ENCODE measurements at regions not wholly inside any gene's neighbourhood (a gene's known extent, or its start where the extent isn't known, plus 50 kb on each side); places are given as distances from the start of the nearest gene placed in this dataset.

- no peak for DNase-seq
Measured at GRCh38 chr4:95660719-95661118, 111.9 kb upstream of the UNC5C start.

GRCh38 chr4:95651891-95652290 is 103.1 kb upstream of the UNC5C start:
- DNase-seq, result no peak

- no peak for DNase-seq
Measured at GRCh38 chr4:95644417-95644816, 95.6 kb upstream of the UNC5C start.

GRCh38 chr4:95643627-95644026 is 94.9 kb upstream of the UNC5C start:
- no peak for DNase-seq

- no peak for DNase-seq
Measured at GRCh38 chr4:95641571-95641970, 92.8 kb upstream of the UNC5C start.

- DNase-seq, result no peak
Measured at GRCh38 chr4:95640311-95640710, 91.5 kb upstream of the UNC5C start.

- no peak for DNase-seq
Measured at GRCh38 chr4:95638920-95639501, 90.2 kb upstream of the UNC5C start.

- no peak for DNase-seq
Measured at GRCh38 chr4:95637043-95637600, 88.3 kb upstream of the UNC5C start.

GRCh38 chr4:95636061-95636460 is 87.3 kb upstream of the UNC5C start:
- DNase-seq, result no peak

GRCh38 chr4:95627709-95628108 is 78.9 kb upstream of the UNC5C start:
- no peak for DNase-seq

- DNase-seq, result no peak
Measured at GRCh38 chr4:95627024-95627605, 78.3 kb upstream of the UNC5C start.

GRCh38 chr4:95625020-95625419 is 76.2 kb upstream of the UNC5C start:
- DNase-seq, result no peak

GRCh38 chr4:95619525-95620443 is 71.0 kb upstream of the UNC5C start:
- no peak for DNase-seq

- no peak for DNase-seq
Measured at GRCh38 chr4:95614684-95615205, 66.0 kb upstream of the UNC5C start.

- DNase-seq, result no peak
Measured at GRCh38 chr4:95610061-95610569, 61.3 kb upstream of the UNC5C start.

- DNase-seq, result no peak
Measured at GRCh38 chr4:95606739-95607138, 58.0 kb upstream of the UNC5C start.

- DNase-seq, result no peak
Measured at GRCh38 chr4:95603393-95603792, 54.6 kb upstream of the UNC5C start.

- DNase-seq, result no peak
Measured at GRCh38 chr4:95602872-95603271, 54.1 kb upstream of the UNC5C start.

- DNase-seq, result no peak
Measured at GRCh38 chr4:95601356-95601755, 52.6 kb upstream of the UNC5C start.

GRCh38 chr4:95599777-95600400 is 51.1 kb upstream of the UNC5C start:
- no peak for DNase-seq

Data from fibroblast of upper back skin (primary cell).